ENCODE measurements at regions not wholly inside any gene's neighbourhood (a gene's known extent, or its start where the extent isn't known, plus 50 kb on each side); places are given as distances from the start of the nearest gene placed in this dataset.

DNA sequence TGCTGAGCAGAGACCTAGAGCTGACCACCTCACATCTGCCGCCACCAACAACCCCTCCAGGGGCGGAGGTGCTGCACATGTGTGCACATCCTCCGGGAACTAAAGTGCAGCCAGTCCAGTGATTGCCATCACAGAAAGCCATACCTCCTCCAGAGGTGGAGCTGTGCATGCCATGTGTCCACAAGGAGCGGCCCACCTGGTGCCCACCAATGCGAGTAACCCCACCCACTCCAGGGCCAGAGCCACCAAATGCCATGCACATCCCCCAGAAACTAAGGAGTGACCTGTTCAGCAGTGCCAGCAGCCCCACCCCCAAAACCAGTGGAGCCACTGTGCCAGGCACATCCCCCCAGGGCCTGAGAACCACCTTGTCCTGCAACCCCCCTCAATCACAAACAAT lies 557.9 kb downstream of the UQCRFS1 start:
- no peak overlapping the region for H3K4me3 ChIP-seq (ENCODE audit: low read length)
- TF ChIP-seq ZNF274 (IDR thresholded peaks at IDR 0.05; ENCODE audit: low read depth, low read length), result no peak

DNA sequence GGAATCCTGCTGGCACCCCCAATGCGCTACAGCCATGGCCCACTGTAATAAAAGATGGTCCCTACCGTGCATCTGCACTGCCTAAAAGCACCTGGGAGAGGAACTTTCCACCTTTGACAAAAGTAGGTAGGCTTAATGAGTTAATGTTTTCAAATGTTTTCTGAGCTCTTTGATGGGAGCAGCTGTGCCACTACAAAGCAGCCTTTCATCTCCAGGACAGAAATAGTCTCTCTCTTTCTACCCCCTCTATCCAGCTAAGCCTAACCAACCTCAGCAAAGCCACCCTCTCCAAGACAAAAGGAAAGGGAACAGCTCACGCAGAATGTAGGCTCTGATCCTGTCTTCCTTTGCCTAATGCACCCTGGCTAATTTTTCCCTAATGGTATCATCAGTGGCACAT lies 560.2 kb downstream of the UQCRFS1 start:
- H3K4me3 ChIP-seq (ENCODE audit: low read length), result no peak overlapping the region
- TF ChIP-seq ZNF274 (IDR thresholded peaks at IDR 0.05; ENCODE audit: low read depth, low read length), result no peak

DNA sequence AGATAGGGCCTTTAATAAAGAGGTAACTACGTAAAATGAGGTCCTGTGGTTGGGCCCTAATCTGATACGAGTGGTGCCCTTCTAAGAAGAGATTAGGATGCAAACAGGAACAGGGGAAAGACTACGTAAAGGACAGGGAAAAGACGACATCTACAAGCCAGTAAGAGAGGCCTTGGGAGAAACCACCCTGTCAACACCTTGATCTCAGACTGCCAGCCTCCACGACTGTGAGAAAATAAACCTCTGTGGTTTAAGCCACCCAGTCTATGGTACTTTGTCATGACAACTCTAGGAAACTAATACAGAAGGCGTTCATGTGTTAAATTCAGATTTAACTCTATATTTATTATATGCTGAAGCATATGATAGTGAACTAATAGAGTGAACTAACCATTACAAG lies 566.3 kb downstream of the UQCRFS1 start:
- no peak for TF ChIP-seq ZNF274 (IDR thresholded peaks at IDR 0.05; ENCODE audit: low read depth, low read length)
- H3K4me3 ChIP-seq (ENCODE audit: low read length), result no peak overlapping the region

DNA sequence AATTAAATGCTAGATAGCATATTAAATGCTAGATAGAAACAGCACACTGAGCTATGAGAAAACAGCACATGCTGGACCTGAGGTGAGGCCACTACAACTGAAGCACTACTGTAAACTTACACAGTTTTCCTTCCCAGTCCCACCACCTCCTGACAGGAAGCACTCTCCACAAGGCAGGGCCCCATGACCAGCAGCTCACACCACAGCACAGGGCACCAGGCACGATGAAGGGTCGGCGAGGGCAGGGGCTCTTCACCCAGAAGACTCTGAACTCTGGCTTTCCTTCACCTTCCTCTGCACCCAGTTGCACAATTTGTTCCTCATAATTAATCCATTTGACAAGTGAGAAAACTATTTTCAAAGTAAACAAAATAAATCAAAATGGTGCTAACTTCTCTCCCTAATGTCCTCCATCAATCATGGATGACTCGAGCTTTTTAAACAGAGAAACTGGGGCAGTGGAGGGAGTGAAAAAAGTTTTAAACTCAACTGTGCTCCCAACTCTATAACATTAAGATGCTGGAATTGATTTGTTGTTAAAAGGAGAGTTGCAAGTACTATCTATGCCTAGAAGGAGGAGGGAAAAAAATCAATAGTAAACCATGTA lies 568.7 kb downstream of the UQCRFS1 start:
- H3K4me3 ChIP-seq (ENCODE audit: low read length), result no peak overlapping the region
- TF ChIP-seq ZNF274 (IDR thresholded peaks at IDR 0.05; ENCODE audit: low read depth, low read length), result no peak

DNA sequence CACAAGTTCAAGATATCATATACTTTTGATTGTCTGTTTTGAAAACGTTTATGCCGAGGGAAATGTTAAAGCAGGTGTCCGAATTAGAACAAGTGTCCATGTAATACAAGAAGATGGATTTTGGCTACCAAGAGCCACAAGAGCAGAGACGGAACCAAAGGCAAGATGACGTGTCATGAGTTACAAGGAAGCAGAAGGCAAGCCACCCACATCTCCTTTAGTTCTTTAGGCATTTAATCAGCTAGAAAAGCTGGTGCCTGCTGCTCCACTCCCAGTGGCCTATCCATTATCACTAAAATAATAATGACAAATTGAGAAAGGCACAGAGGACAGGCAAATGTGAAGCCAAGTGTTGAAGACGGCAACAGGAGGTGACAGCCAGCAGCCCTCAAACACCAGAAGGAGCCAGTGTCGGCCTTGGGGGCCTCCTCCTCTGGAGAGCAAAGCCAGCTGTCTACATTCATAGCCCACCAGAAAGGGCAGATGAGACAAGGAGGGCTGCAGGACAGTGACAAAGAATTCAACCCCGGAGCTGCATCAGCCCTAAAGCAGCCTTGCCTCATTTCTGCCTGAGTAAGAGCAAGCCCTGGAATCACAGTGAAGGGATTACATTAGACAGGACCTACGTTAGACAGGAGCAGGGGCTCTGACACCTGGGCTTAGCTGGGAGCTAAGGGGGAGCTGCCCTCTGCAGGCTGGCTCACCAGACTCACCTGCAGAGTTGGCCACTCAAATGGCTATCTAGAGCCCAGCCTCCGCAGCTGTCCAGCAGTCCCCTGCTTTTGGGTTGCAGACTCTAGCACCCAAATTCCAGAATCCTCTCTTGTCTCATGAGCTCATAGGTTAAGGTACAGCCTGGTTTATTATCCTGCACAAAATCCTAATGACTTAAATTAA lies 569.9 kb downstream of the UQCRFS1 start:
- H3K4me3 ChIP-seq (ENCODE audit: low read length), result no peak overlapping the region
- no peak for TF ChIP-seq ZNF274 (IDR thresholded peaks at IDR 0.05; ENCODE audit: low read depth, low read length)

DNA sequence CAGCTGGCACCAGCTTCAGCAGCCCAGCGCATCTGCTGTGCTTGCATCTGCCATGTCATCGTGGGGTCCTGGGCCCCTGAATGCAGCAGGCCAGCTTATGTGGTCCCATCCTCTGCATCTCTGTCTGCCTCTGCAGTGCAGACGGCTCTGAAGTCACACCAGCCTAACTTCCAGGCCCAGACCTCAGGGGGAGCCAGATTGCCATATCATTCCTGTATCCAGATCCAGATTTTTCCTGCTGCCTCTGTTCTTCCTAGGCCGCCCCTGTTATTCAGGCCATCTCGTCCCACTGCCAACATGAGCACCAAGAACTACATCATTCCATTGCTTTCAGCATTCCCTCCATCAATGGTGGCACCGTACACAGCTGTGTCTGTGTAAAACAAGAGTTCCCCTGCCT lies 571.6 kb downstream of the UQCRFS1 start:
- H3K4me3 ChIP-seq (ENCODE audit: low read length), result no peak overlapping the region
- no peak for TF ChIP-seq ZNF274 (IDR thresholded peaks at IDR 0.05; ENCODE audit: low read depth, low read length)

DNA sequence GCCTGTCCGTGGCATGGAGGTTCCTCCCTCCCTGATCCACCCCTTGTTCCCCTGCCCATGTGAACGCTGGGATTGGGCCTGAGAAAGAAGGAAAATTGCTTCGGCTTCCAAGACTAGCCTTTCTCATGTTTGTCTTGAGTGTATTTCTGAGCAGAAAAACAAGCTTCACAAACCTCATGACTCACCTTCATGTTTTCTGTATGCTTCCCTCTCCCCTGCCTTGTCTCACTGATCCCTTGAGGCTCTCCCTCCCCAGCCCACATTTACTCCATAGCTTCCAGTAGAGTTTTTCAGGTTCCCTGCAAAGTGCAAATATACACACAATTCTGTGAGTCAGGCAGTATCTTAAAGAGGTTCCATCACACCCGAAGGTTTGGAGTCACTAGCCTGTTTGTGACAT lies 572.4 kb downstream of the UQCRFS1 start:
- TF ChIP-seq ZNF274 (IDR thresholded peaks at IDR 0.05; ENCODE audit: low read depth, low read length), result no peak
- H3K4me3 ChIP-seq (ENCODE audit: low read length), result no peak overlapping the region

DNA sequence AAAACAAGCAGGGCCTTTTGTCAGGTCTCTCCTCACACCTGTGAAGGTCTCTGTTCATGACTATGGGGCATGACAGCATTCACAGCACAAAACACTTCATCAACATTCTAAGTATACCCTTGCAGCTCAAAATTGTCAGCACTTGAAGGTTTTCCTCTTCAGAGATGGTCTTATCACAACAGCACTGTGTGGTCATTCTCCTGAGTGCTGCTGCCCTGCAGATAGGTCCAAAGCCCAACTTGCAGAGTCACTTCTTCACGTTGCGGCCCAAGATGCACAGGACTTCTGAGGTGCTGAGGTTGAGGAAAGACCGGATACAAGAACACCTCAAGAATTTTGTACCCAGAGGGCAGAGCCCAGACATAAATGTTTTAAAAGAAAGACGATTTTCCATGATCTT lies 574.5 kb downstream of the UQCRFS1 start:
- TF ChIP-seq ZNF274 (IDR thresholded peaks at IDR 0.05; ENCODE audit: low read depth, low read length), result no peak
- H3K4me3 ChIP-seq (ENCODE audit: low read length), result no peak overlapping the region

DNA sequence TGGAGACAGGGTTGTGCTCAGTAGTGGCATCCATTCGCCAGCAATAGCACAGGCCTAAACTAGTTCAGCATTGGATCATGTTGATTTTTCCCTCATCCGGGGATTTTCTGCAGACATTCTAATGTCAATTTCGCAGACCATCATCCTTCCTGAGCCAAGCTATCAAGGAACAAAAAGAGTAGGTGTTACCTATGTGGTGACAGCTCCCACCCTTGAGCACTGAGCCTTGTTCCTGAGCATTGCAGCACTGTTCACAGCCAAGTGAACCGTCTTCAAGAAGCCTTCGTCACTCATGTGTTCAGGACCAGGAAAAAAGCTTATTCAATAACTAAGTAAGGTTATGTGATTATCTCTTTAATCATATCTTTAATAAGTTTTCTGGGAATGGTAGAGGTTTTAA lies 576.2 kb downstream of the UQCRFS1 start:
- no peak overlapping the region for H3K4me3 ChIP-seq (ENCODE audit: low read length)
- TF ChIP-seq ZNF274 (IDR thresholded peaks at IDR 0.05; ENCODE audit: low read depth, low read length), result no peak

DNA sequence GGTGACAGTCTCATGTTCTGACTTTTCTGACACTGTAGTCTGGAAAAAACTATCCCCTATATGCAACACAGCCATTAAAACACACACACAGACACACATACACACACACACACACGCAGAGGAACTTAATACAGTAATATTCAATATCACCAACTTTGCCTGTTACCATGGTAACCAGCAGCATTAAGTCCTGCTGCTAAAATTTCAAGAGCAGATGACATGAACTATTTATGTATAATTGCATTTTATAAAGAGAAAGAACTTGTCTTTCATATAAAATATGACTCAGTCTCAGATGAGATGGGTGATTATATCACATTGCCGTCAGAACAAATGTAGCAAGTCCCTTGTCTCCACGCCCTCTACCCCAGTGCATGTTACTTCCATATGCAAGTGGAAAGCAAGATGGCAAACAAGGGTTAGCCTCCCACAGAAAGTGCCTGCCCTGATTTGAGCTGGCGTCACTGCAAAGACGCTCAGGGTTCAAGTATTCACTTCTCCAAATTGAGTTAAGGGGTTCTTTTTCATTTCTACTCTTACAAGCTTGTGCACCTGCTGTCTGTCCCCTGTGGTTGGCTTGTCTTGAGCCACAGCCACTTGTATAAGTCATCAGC lies 576.8 kb downstream of the UQCRFS1 start:
- no peak for TF ChIP-seq ZNF274 (IDR thresholded peaks at IDR 0.05; ENCODE audit: low read depth, low read length)

DNA sequence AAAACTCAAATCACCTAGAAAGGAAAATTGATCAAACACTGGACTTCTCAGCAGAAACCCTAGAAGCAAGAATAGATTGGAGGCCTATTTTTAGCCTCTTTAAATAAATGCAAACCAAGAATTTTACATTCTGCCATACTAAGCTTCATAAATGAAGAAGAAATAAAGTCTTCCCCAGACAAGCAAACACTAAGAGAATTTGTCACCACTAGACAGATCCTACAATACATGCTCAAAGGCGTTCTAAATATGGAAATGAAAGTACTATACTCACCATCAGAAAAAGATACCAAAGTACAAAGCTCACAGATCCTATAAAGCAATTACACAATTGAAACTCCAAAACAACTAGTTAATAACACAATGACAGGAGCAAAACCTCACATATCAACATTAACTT lies 578.1 kb downstream of the UQCRFS1 start:
- H3K4me3 ChIP-seq (ENCODE audit: low read length), result no peak overlapping the region
- TF ChIP-seq ZNF274 (IDR thresholded peaks at IDR 0.05; ENCODE audit: low read depth, low read length), result no peak

More for the DNA sequence above, 576.8 kb downstream of the UQCRFS1 start:
- H3K4me3 ChIP-seq (ENCODE audit: low read length), result no peak overlapping the region

DNA sequence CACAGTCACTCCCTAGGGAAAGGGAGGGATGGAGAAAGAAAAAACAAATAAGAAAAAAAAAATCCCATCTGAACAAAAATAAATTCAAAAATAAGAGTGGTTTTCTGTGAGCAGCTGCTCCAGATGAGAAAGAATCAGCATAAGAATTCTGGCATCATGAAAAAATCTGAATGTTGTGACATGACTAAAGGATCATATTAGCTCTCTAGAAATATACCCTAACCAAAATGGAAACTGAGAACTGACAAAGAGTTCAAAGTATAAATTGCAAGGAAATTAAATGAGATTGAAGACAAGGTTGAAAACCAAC lies 579.0 kb downstream of the UQCRFS1 start:
- no peak for TF ChIP-seq ZNF274 (IDR thresholded peaks at IDR 0.05; ENCODE audit: low read depth, low read length)
- H3K4me3 ChIP-seq (ENCODE audit: low read length), result no peak overlapping the region

DNA sequence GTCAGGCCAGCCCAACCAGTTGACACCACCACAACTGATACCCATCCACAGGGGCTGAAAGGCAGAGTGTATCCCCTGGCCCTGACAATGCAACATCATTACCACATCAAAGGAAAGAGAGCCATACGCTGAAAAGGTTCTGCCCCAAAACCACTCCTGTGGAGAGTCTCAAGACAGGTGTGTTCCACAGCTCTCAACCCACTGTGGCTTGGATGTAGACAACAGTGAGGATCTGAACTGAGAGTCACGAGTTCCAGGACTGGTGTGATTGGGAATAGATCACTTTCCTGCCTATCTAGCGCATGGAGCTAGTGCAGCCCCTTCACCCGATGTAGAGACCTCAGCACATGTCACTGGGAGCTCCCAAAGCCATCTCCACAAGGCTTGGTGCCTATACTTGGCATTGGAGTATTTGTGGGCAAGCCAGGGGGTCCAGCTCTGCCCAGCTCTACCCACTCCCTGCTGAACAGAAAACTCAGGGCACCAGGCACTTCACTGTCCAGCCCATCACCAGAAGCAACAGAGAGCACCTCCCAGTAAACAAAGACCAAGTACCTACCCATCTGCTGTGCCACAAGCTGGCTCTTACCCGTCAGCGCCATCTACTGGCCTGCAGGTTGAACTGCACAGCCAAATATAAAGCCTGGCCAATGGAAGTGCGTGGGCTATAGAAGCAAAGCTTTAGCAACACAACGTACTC lies 579.5 kb downstream of the UQCRFS1 start:
- TF ChIP-seq ZNF274 (IDR thresholded peaks at IDR 0.05; ENCODE audit: low read depth, low read length), result no peak
- no peak overlapping the region for H3K4me3 ChIP-seq (ENCODE audit: low read length)

DNA sequence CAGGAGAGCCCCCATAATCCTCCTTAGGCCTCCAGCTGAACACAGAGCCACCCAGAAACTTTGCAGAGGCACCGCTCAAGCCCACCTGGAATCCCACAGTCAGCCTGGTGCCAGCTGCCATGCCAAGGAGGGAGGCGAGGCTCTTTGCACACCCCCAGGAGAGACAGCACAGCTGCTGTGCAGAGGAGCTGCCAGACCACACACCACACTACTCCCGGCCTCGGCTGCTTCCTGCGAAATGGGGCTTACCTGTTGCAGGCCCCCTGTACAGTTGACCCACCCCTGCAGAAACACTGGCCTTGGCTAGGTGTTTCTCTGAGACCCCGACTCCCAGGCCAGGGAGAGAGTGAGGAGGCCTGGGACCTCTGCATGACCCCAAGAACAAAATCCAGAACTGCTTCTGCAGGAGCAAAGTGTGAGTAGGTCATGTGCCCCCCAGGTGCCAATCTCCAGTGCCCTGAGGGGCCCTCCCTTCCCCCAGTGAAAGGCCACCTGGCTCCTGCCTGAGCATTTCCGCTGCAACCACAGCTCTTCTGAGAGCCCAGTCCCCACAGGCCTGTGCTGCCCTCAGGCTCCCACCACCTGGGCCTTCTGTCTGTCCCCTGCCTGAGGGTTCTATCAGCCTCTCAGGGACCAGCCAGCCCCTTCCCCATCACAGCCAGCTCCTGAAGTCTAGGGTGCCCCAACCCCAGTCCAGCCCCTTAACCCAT lies 580.4 kb downstream of the UQCRFS1 start:
- no peak overlapping the region for H3K4me3 ChIP-seq (ENCODE audit: low read length)
- no peak for TF ChIP-seq ZNF274 (IDR thresholded peaks at IDR 0.05; ENCODE audit: low read depth, low read length)

Data from GM08714 (cell line).